ENCODE measurements at regions not wholly inside any gene's neighbourhood (a gene's known extent, or its start where the extent isn't known, plus 50 kb on each side); places are given as distances from the start of the nearest gene placed in this dataset.

DNA sequence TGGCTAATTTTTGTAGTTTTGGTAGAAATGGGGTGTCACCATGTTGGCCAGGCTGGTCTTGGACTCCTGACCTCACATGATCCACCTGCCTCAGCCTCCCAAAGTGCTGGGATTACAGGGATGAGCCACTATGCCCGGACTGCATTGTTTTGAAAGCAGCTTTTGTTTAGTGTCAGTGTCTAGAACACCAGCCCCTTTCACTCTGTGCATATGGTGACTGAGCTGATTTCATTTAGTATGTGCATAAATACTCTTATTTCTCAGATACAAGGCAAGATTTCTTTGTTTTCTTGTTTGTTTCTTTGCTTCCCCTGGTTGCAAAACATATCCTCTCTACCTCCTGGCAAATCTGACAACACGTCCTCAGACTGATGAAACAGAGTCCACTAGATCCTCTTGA, 152.8 kb upstream of the CHD6 start:
- Histone ChIP-seq H3K36me3 (no peaks in the 10 kb centered on the region), H3K4me1 (no peaks in the 10 kb centered on the region), H3K9me3 (no peaks in the 10 kb centered on the region), H3K27ac (no peak overlapping the region), H3K4me3 (no peak overlapping the region), H3K27me3 (no peaks in the 10 kb centered on the region)
- no peak for DNase-seq
- intact Hi-C loops (cut with DNase I; ENCODE audit: low total_unique reads), result no loop called here
- TF ChIP-seq, protein P1, sequence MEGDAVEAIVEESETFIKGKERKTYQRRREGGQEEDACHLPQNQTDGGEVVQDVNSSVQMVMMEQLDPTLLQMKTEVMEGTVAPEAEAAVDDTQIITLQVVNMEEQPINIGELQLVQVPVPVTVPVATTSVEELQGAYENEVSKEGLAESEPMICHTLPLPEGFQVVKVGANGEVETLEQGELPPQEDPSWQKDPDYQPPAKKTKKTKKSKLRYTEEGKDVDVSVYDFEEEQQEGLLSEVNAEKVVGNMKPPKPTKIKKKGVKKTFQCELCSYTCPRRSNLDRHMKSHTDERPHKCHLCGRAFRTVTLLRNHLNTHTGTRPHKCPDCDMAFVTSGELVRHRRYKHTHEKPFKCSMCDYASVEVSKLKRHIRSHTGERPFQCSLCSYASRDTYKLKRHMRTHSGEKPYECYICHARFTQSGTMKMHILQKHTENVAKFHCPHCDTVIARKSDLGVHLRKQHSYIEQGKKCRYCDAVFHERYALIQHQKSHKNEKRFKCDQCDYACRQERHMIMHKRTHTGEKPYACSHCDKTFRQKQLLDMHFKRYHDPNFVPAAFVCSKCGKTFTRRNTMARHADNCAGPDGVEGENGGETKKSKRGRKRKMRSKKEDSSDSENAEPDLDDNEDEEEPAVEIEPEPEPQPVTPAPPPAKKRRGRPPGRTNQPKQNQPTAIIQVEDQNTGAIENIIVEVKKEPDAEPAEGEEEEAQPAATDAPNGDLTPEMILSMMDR (IDR thresholded peaks at IDR 0.05), result no peak
- no peak for TF ChIP-seq POLR2A (IDR thresholded peaks at IDR 0.05)

- Histone ChIP-seq H3K4me3 (no peak overlapping the region), H3K4me1 (no peaks in the 10 kb centered on the region), H3K27me3 (no peaks in the 10 kb centered on the region), H3K9me3 (no peaks in the 10 kb centered on the region), H3K36me3 (no peaks in the 10 kb centered on the region), H3K27ac (no peak overlapping the region)
- TF ChIP-seq, protein P1 (IDR thresholded peaks at IDR 0.05), result no peak
- no peak for TF ChIP-seq POLR2A (IDR thresholded peaks at IDR 0.05)
- intact Hi-C loops (cut with DNase I; ENCODE audit: low total_unique reads), result no loop called here
- DNase-seq, result no peak
These were observed 152.2 kb upstream of the CHD6 start for GRCh38 chr20:41770427-41770826.

DNA sequence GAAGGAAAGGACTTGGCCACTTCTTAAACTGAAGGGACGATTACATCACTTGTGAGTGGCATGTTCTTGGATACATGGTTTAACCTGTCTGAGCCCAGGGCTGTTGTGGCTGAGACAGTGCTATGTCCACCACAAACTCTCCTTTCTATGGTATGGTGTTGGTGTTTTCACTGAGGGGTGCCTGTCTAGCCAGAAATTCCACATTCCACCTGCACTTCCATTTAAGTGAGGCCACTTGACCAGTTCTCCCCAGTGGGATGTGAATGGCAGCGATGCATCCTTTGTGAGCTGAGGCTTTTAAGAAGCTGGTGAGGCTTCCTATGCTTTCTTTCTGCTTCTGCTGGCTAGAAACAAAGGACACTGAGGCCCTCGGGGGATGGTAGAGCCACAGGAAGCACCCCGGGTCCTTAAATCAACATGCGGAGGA, 151.4 kb upstream of the CHD6 start:
- Histone ChIP-seq H3K36me3 (no peaks in the 10 kb centered on the region), H3K27me3 (no peaks in the 10 kb centered on the region), H3K4me1 (no peaks in the 10 kb centered on the region), H3K9me3 (no peaks in the 10 kb centered on the region), H3K27ac (no peak overlapping the region), H3K4me3 (no peak overlapping the region)
- TF ChIP-seq POLR2A (IDR thresholded peaks at IDR 0.05), result no peak
- TF ChIP-seq, protein P1 (IDR thresholded peaks at IDR 0.05), result no peak
- no peak for DNase-seq
- intact Hi-C loops (cut with DNase I; ENCODE audit: low total_unique reads), result no loop called here

DNA sequence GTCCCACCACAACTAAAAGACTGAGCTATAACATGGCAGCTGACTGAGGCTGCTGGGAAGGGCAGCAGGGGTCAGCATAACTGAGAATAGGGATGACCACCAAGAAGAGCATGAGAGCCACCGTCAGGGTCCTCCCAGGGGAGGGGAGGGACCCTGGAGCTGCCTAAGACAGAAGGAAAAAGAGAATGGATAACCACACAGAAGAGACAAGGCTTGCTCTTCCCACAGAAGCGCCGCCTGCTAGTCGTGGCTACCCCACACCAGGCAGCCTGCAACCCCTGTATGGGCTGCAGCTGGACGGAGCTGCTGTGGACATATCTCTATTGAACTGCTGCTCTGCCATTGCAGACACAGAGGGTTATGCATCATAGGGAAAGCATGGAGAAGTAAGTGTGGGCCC, 132.0 kb upstream of the CHD6 start:
- no peak for TF ChIP-seq POLR2A (IDR thresholded peaks at IDR 0.05)
- TF ChIP-seq, protein P1 (IDR thresholded peaks at IDR 0.05), result no peak
- intact Hi-C loops (cut with DNase I; ENCODE audit: low total_unique reads), result no loop called here
- Histone ChIP-seq H3K27me3 (no peaks in the 10 kb centered on the region), H3K4me1 (no peaks in the 10 kb centered on the region), H3K27ac (no peak overlapping the region), H3K36me3 (no peaks in the 10 kb centered on the region), H3K4me3 (no peak overlapping the region), H3K9me3 (no peaks in the 10 kb centered on the region)
- no peak for DNase-seq

DNA sequence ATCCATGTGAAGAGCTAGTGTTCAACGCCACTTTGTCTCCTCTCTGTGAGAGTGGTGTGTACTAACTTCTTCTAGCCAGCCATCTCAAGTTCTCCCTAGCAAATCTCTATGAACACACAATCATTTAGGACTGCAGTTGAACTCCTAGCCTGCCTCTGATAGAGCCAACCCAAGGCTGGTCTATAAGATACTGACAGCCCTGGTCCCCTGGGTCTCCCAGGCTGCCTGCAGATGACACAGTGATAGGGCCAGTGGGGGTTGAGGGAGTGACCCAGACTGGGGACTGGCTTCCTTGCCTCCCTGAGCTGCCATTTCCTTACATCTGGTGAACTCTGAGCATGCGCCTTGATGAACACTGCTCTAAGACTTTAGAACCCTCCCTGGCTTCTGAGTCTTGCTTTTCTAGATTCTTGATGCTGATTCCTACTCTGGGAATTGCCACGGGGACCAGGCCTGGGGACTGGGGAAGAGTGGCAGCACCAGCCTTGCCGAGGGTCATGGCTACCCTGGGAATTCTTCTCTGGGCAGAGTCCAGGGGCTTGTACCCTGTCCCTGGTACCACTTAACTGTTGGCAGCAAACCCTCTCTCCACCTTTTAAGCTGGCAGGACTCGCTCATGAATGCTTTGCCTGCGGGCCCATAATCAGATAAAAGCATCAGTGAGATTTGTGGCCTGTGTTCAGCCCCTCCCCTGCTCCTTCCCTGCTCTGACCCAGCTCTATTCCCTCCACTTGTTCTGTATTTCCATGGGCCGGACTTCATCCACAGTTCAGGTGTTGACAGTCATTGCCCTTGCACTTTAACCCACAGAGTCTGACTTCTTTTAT, 130.8 kb upstream of the CHD6 start:
- TF ChIP-seq, protein P1 (IDR thresholded peaks at IDR 0.05), result no peak
- no peak for TF ChIP-seq POLR2A (IDR thresholded peaks at IDR 0.05)
- no peak for DNase-seq
- Histone ChIP-seq H3K27ac (no peak overlapping the region), H3K4me3 (no peak overlapping the region), H3K27me3 (no peaks in the 10 kb centered on the region), H3K9me3 (no peaks in the 10 kb centered on the region), H3K36me3 (no peaks in the 10 kb centered on the region), H3K4me1 (no peaks in the 10 kb centered on the region)
- intact Hi-C loops (cut with DNase I; ENCODE audit: low total_unique reads), result no loop called here

Measured in uterus (tissue), 3 donors.